SHP77 (cell line): ENCODE measurements at regions not wholly inside any gene's neighbourhood (a gene's known extent, or its start where the extent isn't known, plus 50 kb on each side); places are given as distances from the start of the nearest gene placed in this dataset.
"Not testable (repeated sequence)": the region's sequence is repeated elsewhere in the genome, so short reads cannot be mapped to it uniquely, and the experiment has no call there.

ENCODE experiments used
- DNase-seq, 2 experiments: peaks; one replicate each; lab custom pipeline; 2025; lab: John Stamatoyannopoulos, UW

DNA sequence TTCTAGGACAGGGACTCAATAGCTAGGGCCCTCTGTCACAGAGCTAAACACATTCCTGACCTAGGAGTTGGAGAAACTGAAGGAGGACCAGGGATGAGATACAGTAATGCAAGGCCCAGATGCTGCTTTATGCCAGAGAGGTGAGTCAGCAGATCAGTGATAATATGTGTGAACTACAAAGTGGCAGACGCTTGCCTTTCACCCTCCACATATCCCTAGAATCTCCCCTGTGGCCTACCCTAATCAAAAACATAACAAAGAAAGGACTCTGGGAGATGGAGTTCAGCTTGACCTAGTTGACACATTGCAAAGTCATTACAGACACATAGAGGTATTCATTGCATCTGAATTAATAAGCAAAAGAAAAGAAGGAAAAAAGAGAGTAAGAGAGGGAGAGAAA lies 417.6 kb upstream of the DYNLRB2 start:
- no peak for DNase-seq

DNA sequence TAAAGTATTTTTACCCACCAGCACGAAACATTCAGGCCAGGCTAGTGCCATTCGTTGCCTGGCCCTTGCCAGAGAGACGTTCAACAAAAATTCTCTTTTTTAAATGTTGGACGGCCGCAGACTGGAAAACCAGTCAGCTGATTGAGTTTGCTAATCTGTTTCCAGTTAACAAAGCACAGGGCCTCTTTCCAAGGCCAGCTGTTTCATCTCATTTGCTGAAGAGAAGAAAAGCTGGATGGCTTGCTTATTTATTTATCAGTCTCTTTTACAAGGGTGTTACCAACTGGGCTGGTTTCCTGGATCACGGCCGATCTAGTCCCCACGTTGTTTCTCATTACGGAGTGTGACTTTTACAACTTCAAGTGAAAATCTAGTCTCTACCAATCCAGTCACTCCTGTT lies 418.7 kb upstream of the DYNLRB2 start:
- DNase-seq = no peak

- no peak for DNase-seq
These were observed 419.3 kb upstream of the DYNLRB2 start for GRCh38 chr16:80121522-80121909.

DNA sequence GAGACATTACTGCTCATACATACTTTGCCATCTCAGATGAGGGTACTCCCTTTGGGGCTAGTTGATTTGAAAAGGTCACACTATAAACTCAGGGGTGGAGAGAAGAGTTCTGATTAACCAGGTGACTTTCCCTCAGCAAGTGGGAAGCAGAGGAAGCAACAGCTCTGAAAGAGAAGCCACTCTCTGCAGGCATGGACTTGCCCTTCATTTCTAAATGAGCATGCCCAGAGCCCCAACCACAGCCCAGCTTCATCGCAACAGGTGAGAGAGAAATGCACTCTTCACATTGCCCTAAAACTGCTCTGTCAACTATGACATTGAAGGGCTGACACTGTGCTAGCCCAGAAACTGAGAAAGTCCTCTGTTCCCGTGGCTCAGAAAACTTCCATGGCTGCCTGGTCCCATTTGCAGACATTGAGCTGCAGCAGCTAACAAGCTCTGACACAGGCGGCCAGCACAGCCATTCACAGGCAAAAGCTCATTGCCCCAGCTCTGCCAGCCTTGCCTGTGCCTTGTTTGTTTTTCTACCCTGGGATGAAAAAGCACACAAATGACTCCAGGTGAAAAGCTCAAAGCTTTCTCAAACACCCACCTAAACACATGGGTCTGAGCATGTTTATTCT lies 419.8 kb upstream of the DYNLRB2 start:
- DNase-seq = no peak

DNA sequence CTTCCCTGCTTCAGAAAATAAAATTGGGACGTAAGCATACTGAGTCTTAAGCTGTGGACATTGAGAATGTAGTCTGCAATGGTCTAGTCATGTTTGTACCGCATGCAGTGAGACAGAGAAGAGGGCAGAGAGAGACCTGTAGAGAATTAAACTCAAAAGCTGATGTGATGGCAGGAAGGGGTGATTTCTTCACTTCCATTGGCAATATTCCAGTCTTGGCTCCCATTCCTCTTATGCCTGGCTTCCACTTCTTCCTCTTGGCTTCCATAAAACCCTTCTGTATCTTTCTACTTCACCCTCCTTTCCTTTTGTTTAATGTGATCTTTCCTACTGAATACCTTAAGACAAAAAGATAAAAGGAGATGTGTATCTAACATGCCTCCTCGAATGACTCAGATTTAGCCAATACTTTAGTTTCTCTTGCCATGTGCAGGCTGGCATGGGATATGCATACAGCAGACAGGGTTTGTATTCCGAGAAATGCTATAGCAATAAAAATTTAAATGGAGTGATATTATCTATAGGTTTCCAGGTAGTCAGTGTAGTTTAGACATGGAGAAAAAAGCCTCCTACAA lies 423.1 kb upstream of the DYNLRB2 start:
- no peak for DNase-seq

GRCh38 chr16:80116711-80117110 lies 424.1 kb upstream of the DYNLRB2 start:
- DNase-seq = no peak

DNA sequence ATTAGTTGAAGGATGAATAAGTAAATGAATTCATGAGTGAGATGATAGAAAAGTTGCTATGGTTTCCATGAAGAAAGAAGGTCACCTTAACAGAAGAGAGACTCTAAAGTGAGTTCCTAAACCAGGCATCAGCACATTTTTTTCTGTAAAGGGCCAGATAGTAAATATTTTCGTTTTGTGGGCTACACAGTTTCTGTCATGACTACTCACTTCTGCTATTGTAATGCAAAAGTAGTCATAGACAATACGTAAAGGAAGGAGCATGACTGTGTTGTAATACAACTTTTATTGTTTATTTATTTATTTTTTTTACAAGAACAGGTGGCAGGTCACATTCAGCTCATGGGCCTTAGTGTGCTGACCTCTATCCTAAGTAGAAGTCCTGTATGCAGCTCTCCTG lies 426.1 kb upstream of the DYNLRB2 start:
- DNase-seq = no peak

DNA sequence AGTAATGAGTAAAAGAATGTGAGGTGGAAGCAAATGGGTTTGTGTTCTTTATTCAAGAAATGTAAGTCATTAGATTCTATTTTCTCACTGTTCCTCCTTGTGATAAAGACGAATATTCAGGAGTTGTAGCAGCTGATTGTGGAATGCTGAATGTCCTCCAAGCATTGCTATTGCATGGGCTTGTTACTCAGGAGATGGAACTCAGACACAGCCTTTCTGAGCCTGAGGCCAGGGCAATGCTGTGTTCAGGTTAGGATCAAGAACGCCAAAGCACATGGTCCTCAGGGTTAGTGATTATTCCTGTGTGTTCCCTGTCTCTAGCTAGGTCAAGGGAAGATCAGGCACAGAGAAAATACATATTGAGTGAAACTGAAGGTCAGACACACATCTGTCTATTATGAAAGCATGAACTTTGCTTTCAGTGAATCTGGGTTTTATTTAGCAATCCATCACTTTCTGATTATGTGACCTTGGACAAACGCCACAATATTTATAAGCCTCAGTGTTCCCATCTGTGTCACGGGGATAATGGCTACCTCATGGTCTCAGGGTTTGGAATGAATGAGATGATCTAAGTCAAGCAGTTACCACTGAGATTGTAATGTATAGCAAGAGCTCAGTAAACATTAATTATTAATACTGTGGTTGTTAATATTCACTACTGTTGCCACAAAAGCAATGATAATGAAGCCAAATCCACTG lies 426.8 kb upstream of the DYNLRB2 start:
- DNase-seq = no peak

- DNase-seq = no peak
These were observed 431.2 kb upstream of the DYNLRB2 start for GRCh38 chr16:80109581-80109980.

DNA sequence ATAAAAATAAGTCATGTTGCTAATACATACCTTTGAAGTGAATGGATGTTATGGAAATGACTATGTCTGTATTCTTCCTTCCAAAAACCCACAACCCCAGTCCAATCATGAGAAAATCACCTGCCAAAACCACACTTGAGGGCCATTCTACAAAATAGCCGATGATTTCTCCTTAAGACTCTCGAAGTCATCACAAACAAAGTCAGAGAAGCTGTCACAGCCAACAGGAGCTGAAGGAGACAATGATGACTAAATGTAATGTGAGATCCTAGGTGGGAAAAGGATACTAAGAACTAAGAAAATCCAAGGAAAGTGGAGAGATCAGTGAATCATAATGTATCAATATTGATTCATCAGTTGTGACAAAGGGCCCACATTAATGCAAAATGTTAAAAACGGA lies 432.9 kb upstream of the DYNLRB2 start:
- DNase-seq = no peak

DNA sequence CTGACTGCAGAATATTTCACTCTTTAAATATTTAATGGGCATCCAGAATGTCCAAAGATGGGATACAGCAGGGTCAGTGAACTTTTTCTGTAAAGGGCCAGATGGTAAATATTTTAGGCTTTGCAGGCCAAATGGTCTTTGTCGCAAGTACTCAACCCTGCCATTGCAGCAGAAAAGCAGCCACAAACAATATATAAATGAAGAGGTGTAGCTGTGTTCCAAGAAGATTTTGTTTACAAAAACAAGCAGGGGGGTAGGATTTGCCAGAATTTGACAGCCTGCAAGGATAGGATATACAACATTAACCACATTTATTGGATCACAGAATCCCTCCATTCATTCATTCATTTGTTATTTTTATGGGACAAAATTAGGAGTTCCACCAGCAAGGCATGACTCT lies 435.0 kb upstream of the DYNLRB2 start:
- no peak for DNase-seq

- DNase-seq = no peak
These were observed 435.6 kb upstream of the DYNLRB2 start for GRCh38 chr16:80105160-80105559.

DNA sequence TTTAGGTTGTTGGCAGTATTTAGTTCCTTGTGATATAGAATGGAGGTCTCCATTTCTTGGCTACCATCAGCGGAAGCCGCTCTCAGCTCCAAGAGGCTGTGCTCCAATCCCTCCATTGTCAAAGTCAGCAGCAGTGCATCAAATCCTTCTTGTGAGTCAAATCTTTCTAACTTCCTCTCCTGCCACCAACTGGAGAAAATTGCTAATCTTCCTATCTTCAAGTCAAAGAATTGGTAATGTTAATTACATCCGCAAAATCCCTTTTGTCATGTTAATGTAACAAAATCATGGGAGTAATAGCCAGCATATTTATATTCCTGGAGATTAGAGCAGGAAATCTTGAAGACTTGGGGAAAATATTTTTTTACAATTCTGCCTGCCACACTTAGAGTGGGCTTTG lies 436.4 kb upstream of the DYNLRB2 start:
- no peak for DNase-seq

- no peak for DNase-seq
These were observed 437.3 kb upstream of the DYNLRB2 start for GRCh38 chr16:80103463-80103862.

GRCh38 chr16:80100846-80101451 lies 439.8 kb upstream of the DYNLRB2 start:
- no peak for DNase-seq

GRCh38 chr16:80100186-80100585 lies 440.6 kb upstream of the DYNLRB2 start:
- DNase-seq = no peak

GRCh38 chr16:80097098-80097497 lies 443.7 kb upstream of the DYNLRB2 start:
- DNase-seq = no peak

GRCh38 chr16:80092681-80093080 lies 448.1 kb upstream of the DYNLRB2 start:
- DNase-seq = no peak

DNA sequence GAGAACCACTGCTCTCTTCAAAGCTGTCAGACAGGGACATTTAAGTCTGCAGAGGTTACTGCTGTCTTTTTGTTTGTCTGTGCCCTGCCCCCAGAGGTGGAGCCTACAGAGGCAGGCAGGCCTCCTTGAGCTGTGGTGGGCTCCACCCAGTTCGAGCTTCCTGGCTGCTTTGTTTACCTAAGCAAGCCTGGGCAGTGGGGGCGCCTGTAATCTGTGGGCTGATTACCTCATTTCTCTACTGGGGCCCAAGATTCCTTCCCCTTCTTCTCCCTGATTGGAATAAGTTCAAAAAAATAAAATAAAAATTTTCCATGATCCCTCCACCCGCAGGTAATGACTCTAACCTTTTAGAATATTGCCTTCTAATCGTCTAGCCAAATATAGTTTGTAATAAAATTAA lies 449.3 kb upstream of the DYNLRB2 start:
- not testable (repeated sequence) for DNase-seq

DNA sequence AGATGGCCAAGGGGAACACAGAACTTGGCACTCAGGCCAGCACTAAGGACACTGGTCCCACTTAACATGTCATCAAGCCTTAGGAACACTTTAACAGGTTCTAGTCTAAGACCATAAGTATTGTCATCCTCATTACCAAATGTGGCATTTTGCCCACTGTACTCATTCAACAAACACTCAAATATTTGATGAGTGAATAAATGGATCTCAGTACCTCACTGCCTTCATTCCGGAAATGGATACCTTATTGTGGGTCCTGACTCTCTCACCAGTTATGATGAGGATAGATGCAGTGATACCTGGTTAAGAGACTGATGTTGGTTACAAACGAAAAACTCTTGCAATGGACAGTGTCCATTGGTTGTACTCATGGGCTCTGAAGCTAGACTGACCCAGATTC lies 455.2 kb upstream of the DYNLRB2 start:
- no peak for DNase-seq

GRCh38 chr16:80084614-80085013 lies 456.2 kb upstream of the DYNLRB2 start:
- peak in 1 of 2 experiments; percentile 13 for DNase-seq

DNA sequence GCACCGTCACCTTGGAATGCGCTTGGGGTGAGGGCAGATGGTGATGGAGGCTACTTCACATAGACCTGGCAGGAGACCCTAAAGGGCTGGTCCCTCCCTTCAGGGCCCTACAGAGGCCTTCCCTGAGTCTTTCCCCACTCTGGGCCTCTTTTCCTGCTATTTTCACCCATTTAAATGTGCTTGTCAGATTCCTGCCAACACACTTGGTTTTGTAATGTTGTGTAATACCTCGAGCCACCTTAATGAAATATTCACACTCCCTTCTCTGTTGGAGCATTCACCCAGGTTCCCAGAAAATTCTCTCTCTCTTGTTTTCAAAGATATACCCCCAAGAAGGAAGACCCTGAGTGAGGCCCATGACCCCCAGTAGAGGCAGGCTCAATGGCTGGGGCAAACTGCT lies 456.6 kb upstream of the DYNLRB2 start:
- no peak for DNase-seq

- no peak for DNase-seq
These were observed 457.9 kb upstream of the DYNLRB2 start for GRCh38 chr16:80082906-80083305.
